Forelimb muscle (tissue), 1 donor: ENCODE measurements at regions not wholly inside any gene's neighbourhood (a gene's known extent, or its start where the extent isn't known, plus 50 kb on each side); places are given as distances from the start of the nearest gene placed in this dataset.
"Not testable (repeated sequence)": the region's sequence is repeated elsewhere in the genome, so short reads cannot be mapped to it uniquely, and the experiment has no call there.

Experiments
- DNase-seq: peaks from one replicate; pipeline ENCODE4 v3.0.0-alpha.2; 2013; ENCODE audit warnings: low read depth

DNA sequence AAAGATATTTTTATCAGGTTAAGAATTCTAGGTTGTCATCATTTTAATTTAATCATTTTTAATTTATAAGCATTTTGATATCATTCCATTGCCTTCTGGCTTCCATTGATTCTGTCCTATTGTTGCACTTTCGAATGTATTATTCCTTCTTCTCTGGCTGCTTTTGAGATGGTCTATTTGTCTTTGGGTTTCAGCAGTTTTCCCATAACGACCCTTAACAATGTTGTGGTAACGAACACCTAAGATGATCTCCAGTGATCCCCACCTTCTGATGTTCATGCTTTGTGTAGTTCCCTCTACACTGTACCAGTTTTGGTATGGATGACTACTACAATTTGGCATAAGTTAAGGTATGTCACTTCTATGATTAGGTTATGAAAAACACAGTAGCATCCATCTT is 59.9 kb downstream of the MINAR1 start:
- no peak for DNase-seq

DNA sequence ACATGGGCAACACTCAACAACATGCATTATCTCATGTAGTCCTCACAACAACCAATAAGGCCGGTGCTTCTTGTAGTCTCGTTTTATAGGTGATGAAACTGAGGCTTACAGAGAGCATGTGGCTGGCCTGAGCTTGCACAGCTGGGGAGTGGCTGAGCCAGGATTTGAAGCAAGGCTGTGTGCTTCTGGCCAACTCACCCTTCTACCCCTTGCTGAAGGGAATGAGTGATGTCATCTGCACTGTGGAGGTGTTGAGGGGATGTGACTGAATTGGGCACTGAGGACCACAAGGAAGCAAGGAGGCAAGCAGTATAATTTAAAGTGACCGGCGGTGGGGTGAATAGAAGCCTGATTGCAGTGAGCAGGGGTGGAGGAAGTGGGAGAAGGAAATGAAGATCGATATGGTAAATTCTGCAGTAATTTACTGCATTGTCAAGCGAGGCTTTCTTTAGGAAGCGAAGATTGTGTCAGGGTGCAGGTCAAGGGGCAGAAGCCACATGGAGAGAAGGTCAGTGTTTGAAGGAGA is 62.3 kb downstream of the MINAR1 start:
- no peak for DNase-seq

DNA sequence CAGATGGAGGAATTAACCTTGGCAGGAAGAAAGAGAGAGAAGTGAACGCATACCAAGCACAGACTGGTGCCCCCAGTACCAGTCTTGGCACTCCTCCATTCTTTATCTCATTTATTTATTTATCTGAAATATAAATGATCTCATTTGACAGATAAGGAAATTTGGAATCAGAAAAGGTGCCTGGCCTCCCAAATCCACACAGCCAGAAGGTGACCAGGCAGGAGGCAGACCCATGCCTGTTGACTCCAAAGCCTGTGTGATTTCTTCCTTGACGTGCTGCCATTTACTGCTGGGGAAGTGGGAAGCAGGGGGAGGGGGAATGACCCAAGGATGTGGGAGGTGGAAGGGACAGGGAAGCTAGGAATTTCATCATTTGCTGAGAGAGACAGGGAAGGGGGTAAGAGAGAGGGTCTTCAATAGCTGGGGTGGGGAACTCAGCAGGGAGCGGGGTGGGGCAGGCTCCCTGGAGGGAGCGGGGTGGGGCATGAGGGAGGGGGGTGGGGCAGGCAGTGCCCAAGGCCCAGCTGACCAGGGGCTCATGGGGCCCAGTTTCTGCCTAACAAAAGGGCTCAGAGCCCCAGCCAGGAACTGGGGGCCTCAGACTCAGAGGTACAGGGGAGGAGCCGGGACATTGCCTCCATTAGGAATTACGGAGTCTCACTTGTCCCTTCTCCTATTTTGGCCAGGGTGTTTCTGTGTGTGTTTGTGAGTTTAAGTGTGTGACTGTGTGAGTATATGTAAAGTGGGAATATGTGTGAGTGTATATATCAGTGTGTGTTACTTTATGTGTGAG is 63.0 kb downstream of the MINAR1 start:
- DNase-seq: no peak

DNA sequence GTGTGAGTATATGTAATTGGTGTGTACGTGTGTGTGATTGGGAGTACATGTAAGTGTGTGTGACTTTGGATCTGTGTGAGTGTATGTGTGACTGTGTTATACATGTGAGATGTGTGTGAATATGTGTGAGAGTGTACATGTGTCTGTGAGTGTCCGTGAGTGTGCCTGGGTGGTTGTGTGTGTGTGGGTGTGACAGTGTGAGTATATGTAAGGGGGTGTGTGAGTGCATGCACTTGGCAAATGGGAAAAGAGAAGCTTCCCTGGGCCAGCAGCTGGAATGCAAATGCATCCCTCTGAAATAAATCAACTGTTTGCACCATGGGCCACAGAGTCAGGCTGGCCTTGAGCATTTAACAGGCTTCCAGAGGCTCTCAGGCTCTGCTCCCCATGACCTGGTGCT is 63.6 kb downstream of the MINAR1 start:
- no peak for DNase-seq

DNA sequence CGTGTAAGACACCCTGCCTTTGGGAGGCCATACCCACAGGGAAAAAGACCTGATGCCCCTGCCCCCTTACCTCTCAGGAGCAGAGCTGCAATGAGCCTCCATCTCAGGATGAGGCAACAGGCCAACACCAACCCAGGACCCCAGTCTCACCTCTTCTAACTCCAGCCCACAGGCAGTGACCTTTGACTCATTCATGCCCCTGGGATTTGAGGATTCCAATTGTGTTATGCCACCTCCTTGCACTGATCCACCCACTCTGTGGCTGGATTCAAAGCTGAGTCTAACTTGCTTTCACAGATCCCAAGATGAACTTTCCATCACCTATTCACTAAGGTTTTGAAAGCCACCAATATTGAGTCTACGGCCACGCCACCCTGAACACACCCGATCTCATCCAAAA is 64.7 kb downstream of the MINAR1 start:
- DNase-seq: no peak

DNA sequence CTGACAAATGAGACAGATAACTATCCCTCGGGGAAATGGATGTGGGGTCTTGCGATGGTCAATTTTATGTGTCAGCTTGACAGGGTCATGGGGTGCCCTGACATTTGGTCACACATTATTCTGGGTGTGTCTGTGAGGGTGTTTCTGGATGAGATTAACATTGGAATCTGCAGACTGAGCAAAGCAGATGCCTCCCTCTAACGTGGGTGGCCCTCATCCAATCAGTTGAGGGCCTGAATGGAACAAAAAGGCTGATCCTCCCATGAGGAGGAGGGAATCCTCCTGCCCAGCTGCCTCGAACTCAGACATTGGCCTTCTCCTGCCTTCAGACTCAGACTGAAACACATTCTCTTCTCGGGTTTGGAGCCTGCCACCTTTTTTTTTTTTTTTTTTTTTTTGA is 69.0 kb downstream of the MINAR1 start:
- DNase-seq: no peak

DNA sequence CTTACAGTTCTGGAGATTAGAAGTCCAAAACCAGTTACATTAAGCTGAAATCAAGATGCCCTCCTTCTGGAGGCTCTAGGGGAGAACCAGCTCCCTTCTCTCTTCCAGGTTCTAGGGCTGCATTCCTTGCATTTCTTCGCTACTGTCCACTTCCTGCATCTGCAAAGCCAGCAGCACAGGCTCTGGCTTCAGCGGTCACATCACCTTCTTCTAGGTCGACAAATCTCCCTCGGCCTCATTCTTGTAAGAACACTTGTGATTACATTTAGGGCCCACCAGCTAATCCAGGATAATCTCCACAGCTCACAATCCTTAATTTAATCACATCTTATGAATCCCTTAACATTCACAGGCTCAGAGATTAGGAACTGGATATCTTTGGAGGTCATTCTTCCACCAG is 73.8 kb downstream of the MINAR1 start:
- DNase-seq: no peak

DNA sequence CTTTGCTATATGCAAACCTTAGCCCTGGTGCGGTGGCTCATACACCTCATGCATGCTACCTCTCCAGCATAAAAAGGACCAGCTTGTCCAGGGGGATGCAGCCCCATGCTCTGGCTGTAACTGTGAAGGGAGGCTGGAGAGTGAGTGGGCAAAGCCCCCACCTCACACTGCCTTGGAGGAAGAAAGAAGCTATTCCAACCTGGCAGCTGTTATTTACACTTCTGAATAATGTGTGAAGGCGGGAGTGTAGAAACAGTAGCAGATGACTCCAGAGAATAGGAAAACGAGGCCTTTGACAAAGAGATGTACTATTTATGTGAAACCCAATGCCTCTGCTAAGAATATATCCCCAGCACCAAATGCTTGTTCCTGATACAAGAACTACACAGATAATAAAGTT is 80.7 kb downstream of the MINAR1 start:
- not testable (repeated sequence) for DNase-seq

DNA sequence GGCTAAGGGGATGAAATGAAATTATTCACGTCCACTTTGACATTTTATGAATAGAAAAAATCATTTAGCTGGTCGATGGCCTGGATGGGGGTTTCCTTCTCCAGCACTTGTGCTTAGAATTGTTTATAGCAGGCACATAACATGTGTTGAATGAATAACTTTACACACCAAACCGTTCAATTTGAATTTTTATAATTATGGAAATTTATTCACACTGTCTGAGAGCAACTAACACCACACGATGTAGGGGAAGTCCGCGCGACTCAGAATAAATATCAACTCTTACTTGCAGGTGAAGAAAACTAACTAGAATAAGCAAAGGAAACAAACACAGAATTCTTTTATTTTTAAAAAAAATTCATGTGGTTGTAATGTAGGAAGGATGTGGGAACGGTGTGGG is 81.3 kb downstream of the MINAR1 start:
- no peak for DNase-seq

DNA sequence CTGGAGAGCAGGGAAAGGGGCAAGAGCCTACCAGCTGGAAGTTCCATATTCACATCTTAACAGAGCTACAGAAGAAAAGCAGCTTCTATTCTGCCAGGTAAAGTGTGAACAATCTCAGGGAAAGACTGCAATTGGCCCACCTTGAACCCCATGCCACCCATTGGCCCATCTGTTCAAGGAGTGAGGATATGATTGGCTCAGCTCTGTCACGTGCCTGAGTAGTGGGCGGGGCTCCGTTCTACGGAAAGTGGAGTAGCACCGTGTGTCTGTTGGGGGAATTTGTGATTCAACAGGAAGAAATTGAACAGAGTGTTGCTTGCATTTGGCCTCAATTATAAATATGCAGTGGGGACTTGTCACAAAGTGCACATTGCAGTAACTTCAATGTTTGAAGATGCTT is 81.8 kb downstream of the MINAR1 start:
- DNase-seq: no peak

DNA sequence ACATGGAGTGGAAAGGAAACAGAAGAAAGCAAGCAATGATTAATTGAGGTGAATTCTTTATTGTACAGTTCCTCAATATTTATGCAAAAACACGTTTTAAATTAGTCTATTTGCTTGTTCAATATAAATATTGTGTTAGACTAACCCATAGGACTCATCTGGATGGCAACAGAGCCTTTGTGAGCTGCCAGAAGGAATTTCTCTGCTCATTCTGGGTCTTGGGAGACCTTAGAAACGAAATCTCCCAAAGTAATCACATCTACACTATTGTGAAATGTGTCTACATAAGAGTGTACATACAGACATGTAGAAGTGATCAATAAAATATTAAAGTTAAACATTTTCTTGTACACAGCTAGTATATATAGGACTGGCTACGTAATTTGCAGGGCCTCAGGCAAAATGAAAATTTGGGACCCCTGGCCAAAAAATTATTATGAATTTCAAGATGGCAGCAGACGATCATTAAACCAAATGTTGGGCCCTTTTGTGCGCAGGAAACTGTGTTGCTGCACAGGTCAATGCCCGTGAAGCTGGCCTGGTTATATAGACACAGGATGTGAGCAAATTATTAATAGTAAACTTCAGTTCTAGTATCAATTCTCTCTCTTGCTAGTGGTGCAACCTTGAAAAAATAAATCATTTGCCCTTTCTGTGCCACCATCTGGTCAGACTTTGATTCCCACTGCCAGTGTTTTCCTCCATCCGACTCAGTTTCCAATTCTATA is 83.3 kb downstream of the MINAR1 start:
- no peak for DNase-seq

DNA sequence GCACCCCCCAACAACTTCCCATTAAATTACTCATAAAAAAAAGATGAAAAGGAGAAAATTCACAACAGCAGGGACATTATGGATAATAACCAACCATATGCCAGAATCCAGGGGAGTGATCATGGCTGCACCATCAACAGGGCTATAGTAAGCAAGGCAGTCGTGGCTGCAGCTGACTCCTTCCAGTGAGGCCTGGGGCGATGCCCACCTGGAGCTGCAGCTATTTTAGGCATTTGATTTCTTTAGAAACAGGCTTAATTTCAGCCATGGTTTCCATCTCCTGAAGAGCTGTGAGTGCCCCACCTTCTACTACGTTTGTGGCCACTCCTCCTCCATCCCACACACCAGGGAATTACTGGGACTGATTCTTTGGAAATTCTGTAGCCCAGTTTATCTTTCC is 84.0 kb downstream of the MINAR1 start:
- DNase-seq: no peak

DNA sequence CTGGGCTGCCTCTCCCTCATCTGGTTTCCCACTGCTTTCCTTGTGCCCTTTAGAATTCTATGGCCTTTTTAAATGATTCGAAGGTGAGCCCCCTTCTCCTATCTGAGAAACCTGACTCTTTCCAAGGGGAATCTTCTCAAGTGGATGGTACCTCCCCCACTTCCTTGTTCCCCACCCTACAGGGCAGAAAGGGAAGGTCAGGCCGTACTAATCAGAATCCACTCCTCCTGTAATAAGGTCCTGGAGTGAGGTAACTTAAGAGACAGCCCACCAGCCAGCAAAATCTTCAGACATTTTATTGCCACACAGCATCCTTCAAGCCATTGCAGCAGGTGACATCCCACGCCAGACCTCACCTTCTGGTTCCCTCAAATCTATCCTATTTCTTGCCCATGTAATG is 84.5 kb downstream of the MINAR1 start:
- no peak for DNase-seq

DNA sequence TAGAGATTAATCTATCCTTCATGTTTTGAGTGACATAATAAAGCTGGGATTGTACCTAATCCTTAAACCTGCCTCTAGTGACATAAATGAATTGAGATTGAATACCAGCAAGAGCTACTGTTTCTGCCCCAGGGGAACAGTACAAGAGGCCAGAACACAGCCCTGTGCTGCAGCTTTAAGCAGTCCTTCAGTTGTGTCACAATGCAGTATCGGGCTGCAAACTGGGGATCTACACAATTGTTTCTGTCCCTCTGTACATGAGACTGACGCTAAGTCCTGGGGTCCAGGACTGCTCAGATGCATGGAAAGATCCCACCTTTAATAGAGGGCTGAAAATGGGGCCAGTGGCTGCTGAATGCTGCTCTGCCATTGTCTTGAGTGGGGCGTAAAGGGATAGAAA is 87.5 kb downstream of the MINAR1 start:
- no peak for DNase-seq

DNA sequence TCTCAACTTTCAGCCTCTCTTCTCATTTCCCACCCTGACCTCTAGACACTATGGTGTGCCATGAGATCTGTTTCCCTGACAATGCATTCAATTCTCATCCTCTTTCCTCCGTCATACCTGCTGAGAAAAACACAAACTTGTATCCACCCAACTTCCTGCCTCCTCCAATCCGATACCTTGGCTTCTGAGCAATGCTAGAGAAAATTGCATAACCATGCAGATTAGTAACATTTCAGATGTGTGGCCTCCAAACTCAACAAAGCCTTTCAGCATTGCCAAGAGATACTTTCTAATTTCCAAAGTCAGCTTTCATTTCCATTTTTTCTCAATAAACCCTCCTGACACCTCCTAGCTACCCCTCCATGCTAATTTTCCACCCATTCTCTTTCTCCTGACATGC is 88.5 kb downstream of the MINAR1 start:
- DNase-seq: no peak

DNA sequence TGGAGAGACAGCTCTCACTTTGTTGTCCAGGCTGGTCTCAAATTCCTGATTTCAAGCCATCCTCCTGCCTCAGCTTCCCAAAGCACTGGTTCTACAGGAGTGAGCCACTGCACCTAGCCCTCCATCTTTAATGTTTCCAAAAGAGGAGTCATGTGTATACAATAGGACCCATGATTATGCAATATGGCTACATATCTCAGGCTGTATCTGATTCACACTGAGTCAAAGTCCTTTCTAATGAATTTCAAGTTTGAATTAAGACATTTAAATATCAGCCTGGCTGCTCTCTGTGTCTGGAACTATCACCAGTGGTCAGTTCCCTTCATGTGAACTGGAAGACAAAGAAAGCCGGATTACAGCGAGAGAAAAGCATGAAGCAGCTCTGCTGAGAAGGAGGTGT is 90.5 kb downstream of the MINAR1 start:
- no peak for DNase-seq

DNA sequence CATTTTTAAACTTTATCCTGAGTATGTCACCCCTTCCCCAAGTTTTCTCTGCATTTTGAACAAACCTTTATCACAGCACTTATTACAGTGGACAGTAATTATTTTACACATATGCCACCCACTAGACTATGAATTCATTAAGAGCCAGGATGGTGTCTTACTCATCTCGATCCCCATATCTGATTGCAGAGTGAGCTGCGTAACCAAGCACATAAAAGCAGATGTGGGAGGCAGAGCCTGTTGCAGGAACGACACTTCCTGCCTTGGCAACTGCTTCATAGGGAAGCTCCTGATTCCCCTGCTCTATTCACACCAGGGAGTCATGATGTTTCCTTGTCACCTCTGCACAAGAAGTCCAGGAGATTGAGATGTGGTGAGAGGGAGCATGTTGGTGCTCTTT is 91.1 kb downstream of the MINAR1 start:
- no peak for DNase-seq

DNA sequence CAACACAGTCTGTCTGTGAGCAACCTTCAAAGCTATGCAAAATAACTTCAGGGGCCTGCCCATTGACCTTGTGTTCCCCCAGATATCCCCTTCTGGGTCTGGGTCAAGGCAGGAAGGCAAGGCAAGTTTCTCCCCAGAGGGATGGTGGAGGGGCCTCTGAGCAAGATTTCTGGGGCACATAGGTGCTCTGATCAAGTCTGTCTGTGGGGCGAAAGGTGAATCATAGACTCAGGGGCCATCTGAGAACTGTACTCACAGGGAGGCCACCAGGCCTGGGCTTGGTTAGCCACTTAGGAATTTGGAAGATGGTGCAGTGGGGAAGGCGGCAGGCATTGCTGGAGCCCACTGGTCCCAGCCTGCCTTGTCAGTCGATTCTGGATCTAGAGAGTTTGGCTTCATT is 92.4 kb downstream of the MINAR1 start:
- DNase-seq: no peak

DNA sequence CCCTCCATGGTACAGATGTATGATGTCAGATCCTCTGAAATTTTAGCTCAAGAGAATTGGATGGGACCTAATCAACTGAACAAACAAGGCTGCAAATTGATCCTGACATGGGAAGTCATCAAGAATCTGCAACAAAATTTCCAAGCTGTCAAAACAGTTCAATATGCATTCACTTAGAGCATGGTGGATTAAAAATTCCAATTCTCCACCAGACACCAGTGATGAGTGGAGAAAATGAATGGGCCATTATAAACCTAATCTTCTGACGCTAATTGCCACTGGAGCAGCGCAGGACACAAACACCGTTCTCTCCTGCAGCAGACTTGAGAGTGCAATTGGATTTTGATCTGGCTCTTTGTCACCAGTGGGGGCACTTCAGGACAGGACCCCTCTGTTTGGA is 94.2 kb downstream of the MINAR1 start:
- DNase-seq: no peak

DNA sequence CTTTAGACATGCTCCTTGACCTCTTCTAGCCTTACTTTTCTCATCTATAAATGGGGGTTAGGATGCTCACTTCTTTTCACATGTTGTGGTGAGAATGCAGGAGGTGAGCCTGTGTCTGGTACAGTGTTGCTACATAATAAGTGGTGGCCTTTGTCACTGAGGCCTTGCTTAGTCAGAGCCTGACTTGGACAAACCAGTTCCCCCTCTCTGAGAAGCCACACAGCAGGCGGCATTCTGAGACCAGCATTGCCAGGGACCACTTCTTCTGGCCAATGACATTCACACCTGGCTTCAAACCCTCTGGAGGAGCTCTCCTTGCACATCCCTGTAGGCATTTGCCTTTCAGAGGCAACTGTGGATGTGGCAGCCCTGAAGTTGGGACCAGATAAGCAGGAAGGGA is 95.7 kb downstream of the MINAR1 start:
- DNase-seq: no peak

DNA sequence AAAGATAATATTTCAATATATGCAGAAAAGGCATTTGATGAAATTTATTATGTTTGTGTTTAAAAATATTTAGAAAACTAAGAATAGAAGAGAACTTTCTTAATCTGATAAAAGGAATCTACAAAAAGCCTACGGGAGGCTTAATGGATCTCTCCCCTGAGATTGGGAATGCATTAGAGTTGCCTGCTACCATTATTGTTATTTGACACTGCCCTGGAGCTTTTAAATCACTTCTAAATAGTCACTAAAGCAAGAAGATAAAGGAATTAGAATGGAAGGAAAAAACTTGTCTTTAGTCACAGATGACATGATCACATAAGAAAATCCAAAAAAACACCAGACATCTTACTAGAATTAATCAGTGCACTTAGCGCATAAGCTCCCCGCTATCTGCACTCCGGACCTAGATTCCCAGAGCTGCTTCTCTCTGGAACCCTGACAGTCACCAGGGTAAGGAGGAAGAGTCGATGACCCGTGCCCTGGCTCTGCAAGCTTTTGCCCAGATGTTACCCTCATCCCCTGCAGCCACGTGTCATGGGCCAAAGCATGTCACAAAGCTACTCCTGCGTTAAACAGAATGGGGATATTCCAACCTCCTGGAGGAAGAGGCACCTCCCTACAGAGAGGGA is 97.1 kb downstream of the MINAR1 start:
- no peak for DNase-seq

DNA sequence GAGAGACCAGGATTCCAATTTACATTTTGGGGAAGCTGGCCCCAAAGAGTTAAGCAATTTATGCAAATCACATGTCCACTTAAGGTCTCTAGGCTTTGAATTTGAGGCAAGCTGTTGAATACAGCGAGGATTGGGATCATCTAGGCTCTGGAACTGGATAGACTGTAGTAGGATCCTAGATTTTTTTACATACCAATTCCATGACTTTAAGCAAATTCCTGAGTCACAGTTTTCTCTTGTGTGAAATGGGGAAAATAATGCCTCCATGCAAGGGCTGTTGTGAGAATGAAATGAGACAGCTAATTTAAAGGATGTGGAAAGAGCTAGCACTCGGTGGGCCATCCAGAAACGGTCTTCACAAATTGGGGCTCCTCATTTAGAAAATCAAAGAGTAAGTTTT is 103.4 kb downstream of the MINAR1 start:
- no peak for DNase-seq

DNA sequence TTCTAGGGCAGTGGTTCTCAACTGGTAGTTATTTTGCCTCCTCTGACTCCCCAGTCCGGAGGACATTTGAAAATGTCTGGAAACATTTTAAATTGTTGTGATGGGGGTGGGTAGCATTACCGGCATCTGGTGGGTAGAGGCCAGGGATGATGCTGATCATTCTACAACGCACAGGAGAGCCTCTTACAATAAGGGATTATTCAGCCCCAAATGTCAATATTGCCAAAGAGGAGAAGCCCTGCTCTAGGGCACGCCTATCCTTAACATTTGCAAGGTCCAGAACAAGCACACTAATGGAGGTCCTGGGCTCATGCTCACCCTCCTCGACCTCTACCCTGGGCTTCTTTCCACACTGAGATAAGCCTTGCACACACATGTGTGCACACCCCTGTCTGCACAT is 106.4 kb downstream of the MINAR1 start:
- no peak for DNase-seq
